ENCODE measurements at regions not wholly inside any gene's neighbourhood (a gene's known extent, or its start where the extent isn't known, plus 50 kb on each side); places are given as distances from the start of the nearest gene placed in this dataset.

DNA sequence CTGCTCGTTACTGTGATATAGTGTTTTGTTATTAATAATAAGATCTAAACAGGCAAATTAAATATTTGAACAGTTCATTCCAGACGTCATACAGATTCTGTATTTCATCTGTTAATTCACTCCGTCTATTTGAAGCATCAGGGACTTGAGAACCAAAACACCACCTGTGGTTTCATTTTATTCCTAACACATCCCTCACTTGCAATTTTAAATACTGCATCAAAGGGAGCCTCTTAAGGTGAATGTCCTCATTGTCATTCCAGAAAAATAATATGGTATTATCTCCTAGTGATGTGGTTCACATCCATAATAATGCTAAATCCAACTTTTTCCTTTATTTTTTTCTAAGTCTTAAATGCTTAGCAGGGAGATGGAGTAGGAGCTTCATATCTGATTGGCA, 1390.9 kb upstream of the CADM2 start:
- no peak for TF ChIP-seq SUZ12 (IDR thresholded peaks at IDR 0.05; ENCODE audit: extremely low read depth, insufficient read depth, insufficient read length)
- no peak for TF ChIP-seq ZNF274 (IDR thresholded peaks at IDR 0.05; ENCODE audit: low read depth, low read length)
